Liver (tissue), 8 donors: ENCODE measurements at regions not wholly inside any gene's neighbourhood (a gene's known extent, or its start where the extent isn't known, plus 50 kb on each side); places are given as distances from the start of the nearest gene placed in this dataset.

ENCODE experiments used
- DNase-seq: peaks from one replicate; pipeline ENCODE4 v3.0.0-alpha.2; 2017; ENCODE audit warnings: low spot score
- H3K27ac ChIP-seq, 2 donors: one replicate each; pipeline ENCODE4 v1.7.0; 2013; ENCODE audit warnings: inconsistent platforms in 2 of 2, low read length in 2 of 2, control low read depth in 1 of 2, low read depth in 1 of 2, mild to moderate bottlenecking in 1 of 2
- H3K27me3 ChIP-seq, 4 donors: one replicate each; pipeline versions ENCODE4 v1.6.1 to v1.7.0; 2013; ENCODE audit warnings: low read length in 3 of 4, inconsistent platforms in 1 of 4, mild to moderate bottlenecking in 1 of 4, moderate library complexity in 1 of 4; ENCODE audit not compliant: control insufficient read depth in 4 of 4, insufficient read depth in 4 of 4
- H3K36me3 ChIP-seq, 4 donors: one replicate each; pipeline versions ENCODE4 v1.6.1 to v1.7.0; 2013; ENCODE audit warnings: low read length in 3 of 4, mild to moderate bottlenecking in 3 of 4, low read depth in 1 of 4, moderate library complexity in 1 of 4; ENCODE audit not compliant: control insufficient read depth in 4 of 4, insufficient read depth in 3 of 4
- H3K4me1 ChIP-seq, 4 donors: one replicate each; pipeline versions ENCODE4 v1.6.1 to v1.7.0; 2013; ENCODE audit warnings: low read length in 3 of 4, mild to moderate bottlenecking in 3 of 4, moderate library complexity in 1 of 4; ENCODE audit not compliant: control insufficient read depth in 4 of 4, insufficient read depth in 4 of 4
- H3K4me3 ChIP-seq, 3 donors: one replicate each; pipeline versions ENCODE4 v1.6.1 to v1.7.0; 2013; ENCODE audit warnings: low read length in 3 of 3, control low read depth in 1 of 3, low read depth in 1 of 3, mild to moderate bottlenecking in 1 of 3
- H3K9ac ChIP-seq, 2 donors: one replicate each; pipeline ENCODE4 v1.7.0; 2013; ENCODE audit warnings: low read length in 2 of 2, mild to moderate bottlenecking in 2 of 2, moderate library complexity in 2 of 2, control low read depth in 1 of 2, low read depth in 1 of 2
- H3K9me3 ChIP-seq, 4 donors: one replicate each; pipeline versions ENCODE4 v1.6.1 to v1.7.0; 2013; ENCODE audit warnings: low read length in 3 of 4; ENCODE audit not compliant: control insufficient read depth in 4 of 4
- ATF3 ChIP-seq: IDR thresholded peaks from 2 replicates; pipeline ENCODE4 v1.6.1; 2016; ENCODE audit warnings: antibody characterized with exemption
- EGR1 ChIP-seq, 2 donors: IDR thresholded peaks; 2 replicates each; pipeline ENCODE4 v1.6.1; 2016 to 2018; ENCODE audit warnings: antibody characterized with exemption in 2 of 2, low read depth in 2 of 2
- FOXA1 ChIP-seq: IDR thresholded peaks from 2 replicates; pipeline ENCODE4 v1.6.1; 2016; ENCODE audit warnings: antibody characterized with exemption
- FOXA2 ChIP-seq: IDR thresholded peaks from 2 replicates; pipeline ENCODE4 v1.6.1; 2016; ENCODE audit warnings: antibody characterized with exemption
- GABPA ChIP-seq, 2 donors: IDR thresholded peaks in 1 of 2; conservative IDR thresholded peaks in 1 of 2; 2 replicates each; pipeline ENCODE4 v1.6.1; 2016; ENCODE audit warnings: antibody characterized with exemption in 2 of 2, mild to moderate bottlenecking in 1 of 2, moderate library complexity in 1 of 2
- HNF4G ChIP-seq: IDR thresholded peaks from 2 replicates; pipeline ENCODE4 v1.6.1; 2016; ENCODE audit warnings: antibody characterized with exemption
- JUND ChIP-seq, 2 donors: IDR thresholded peaks; 2 replicates each; pipeline ENCODE4 v1.6.1; 2016; ENCODE audit warnings: antibody characterized with exemption in 2 of 2
- NR2F2 ChIP-seq: IDR thresholded peaks from 2 replicates; pipeline ENCODE4 v1.6.1; 2016; ENCODE audit warnings: antibody characterized with exemption
- REST ChIP-seq: IDR thresholded peaks from 2 replicates; pipeline ENCODE4 v1.6.1; 2016; ENCODE audit warnings: antibody characterized with exemption, mild to moderate bottlenecking
- RXRA ChIP-seq, 2 donors: IDR thresholded peaks; 2 replicates each; pipeline ENCODE4 v1.6.1; 2017 to 2018; ENCODE audit warnings: antibody characterized with exemption in 2 of 2, mild to moderate bottlenecking in 1 of 2
- SP1 ChIP-seq: IDR thresholded peaks from 2 replicates; pipeline ENCODE4 v1.6.1; 2018; ENCODE audit warnings: antibody characterized with exemption, mild to moderate bottlenecking
- TAF1 ChIP-seq: conservative IDR thresholded peaks from 2 replicates; pipeline ENCODE4 v1.6.1; 2016; ENCODE audit warnings: antibody characterized with exemption, mild to moderate bottlenecking
- WGBS: extraction: QIAGEN DNeasy Blood & Tissue Kit; methylation state at CpG from one replicate; pipeline ENCODE4 v1.1.7; 2013; 5-methylcytosine and 5-hydroxymethylcytosine counted together
- TF ChIP-seq, protein P1 (sequence below): IDR thresholded peaks from 2 replicates; pipeline ENCODE4 v1.6.1; 2016; ENCODE audit warnings: antibody characterized with exemption
- TF ChIP-seq, protein P2 (sequence below): fragments of 150-350 bp; IDR thresholded peaks from 2 replicates; pipeline ENCODE4 v1.5.1; 2017; ENCODE audit warnings: improper control_type of control experiment, low read depth, low read length; ENCODE audit not compliant: missing input control
- donor health status: healthy.
- donor health status: healthy.
- donor health status: healthy.
- donor health status: healthy.
- donor health status: healthy.

- TF ChIP-seq REST (no peak), RXRA (IDR thresholded peaks at IDR 0.05) (no peak)
- TF ChIP-seq, protein P1, sequence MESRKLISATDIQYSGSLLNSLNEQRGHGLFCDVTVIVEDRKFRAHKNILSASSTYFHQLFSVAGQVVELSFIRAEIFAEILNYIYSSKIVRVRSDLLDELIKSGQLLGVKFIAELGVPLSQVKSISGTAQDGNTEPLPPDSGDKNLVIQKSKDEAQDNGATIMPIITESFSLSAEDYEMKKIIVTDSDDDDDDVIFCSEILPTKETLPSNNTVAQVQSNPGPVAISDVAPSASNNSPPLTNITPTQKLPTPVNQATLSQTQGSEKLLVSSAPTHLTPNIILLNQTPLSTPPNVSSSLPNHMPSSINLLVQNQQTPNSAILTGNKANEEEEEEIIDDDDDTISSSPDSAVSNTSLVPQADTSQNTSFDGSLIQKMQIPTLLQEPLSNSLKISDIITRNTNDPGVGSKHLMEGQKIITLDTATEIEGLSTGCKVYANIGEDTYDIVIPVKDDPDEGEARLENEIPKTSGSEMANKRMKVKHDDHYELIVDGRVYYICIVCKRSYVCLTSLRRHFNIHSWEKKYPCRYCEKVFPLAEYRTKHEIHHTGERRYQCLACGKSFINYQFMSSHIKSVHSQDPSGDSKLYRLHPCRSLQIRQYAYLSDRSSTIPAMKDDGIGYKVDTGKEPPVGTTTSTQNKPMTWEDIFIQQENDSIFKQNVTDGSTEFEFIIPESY, result no peak
These were observed 224.9 kb upstream of the ZNF717 start (continued) for GRCh38 chr3:76010252-76010651.

- no peaks in the 10 kb centered on the region for H3K9me3 ChIP-seq
- no peaks in the 10 kb centered on the region for H3K4me1 ChIP-seq
- H3K9ac ChIP-seq, result no peak overlapping the region
- no peak for TF ChIP-seq SP1
- 77% methylated on average over 6 of the region's 6 CpGs for WGBS
- H3K27ac ChIP-seq, result no peak overlapping the region
- DNase-seq, result no peak
- no peaks in the 10 kb centered on the region for H3K36me3 ChIP-seq
- no peak overlapping the region for H3K4me3 ChIP-seq
- H3K27me3 ChIP-seq, result no peaks in the 10 kb centered on the region
These were observed 225.8 kb upstream of the ZNF717 start for GRCh38 chr3:76011121-76011520.

DNA sequence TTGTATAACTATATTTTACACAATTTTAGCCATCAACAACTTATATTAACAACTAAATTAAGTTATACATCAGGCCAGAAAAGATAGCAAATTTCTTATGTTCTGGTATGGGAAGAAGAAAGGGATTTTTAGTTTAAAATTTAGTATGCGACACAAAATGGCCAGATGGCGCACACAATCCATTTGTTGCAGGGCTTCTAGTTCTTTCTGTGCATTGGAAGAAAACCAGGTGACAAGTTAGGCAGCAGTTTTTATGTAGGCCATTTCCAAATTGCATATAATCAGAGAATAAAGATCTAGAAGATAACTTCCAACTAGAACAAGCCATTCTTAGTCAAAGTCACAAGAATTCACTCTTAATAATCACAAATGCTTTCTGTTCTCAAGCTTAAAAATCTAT, 230.1 kb upstream of the ZNF717 start:
- no peak overlapping the region for H3K27ac ChIP-seq
- 95% methylated on average over 2 of the region's 2 CpGs for WGBS
- TF ChIP-seq ATF3 (no peak), RXRA (IDR thresholded peaks at IDR 0.05) (no peak), EGR1 (IDR thresholded peaks at IDR 0.05; ENCODE audit: low read depth in 2 of 2) (no peak), FOXA1 (no peak), GABPA (IDR thresholded peaks at IDR 0.05 in 1 of 2, conservative IDR thresholded peaks at IDR 0.05 in 1 of 2) (no peak), NR2F2 (no peak), TAF1 (no peak), FOXA2 (no peak), HNF4G (no peak), JUND (IDR thresholded peaks at IDR 0.05) (no peak)
- TF ChIP-seq, protein P1, result no peak
- TF ChIP-seq, protein P2, sequence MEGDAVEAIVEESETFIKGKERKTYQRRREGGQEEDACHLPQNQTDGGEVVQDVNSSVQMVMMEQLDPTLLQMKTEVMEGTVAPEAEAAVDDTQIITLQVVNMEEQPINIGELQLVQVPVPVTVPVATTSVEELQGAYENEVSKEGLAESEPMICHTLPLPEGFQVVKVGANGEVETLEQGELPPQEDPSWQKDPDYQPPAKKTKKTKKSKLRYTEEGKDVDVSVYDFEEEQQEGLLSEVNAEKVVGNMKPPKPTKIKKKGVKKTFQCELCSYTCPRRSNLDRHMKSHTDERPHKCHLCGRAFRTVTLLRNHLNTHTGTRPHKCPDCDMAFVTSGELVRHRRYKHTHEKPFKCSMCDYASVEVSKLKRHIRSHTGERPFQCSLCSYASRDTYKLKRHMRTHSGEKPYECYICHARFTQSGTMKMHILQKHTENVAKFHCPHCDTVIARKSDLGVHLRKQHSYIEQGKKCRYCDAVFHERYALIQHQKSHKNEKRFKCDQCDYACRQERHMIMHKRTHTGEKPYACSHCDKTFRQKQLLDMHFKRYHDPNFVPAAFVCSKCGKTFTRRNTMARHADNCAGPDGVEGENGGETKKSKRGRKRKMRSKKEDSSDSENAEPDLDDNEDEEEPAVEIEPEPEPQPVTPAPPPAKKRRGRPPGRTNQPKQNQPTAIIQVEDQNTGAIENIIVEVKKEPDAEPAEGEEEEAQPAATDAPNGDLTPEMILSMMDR, result no peak
- H3K9me3 ChIP-seq, result no peaks in the 10 kb centered on the region
- no peaks in the 10 kb centered on the region for H3K36me3 ChIP-seq
- H3K4me1 ChIP-seq, result no peaks in the 10 kb centered on the region
- no peak overlapping the region for H3K9ac ChIP-seq
- no peak for DNase-seq
- no peak overlapping the region for H3K4me3 ChIP-seq
- no peaks in the 10 kb centered on the region for H3K27me3 ChIP-seq
